IMR-90 (cell line): ENCODE measurements at regions not wholly inside any gene's neighbourhood (a gene's known extent, or its start where the extent isn't known, plus 50 kb on each side); places are given as distances from the start of the nearest gene placed in this dataset.

ENCODE experiments used
- BHLHE40 ChIP-seq: fragments of 150-350 bp; IDR thresholded peaks from 2 replicates; pipeline ENCODE4 v1.6.1; 2016; ENCODE audit warnings: mild to moderate bottlenecking, low read depth, low read length
- CEBPB ChIP-seq: IDR thresholded peaks from 2 replicates; pipeline ENCODE4 v1.6.1; 2012; ENCODE audit warnings: low read depth, low read length, improper control_type of control experiment
- CHD1 ChIP-seq: IDR thresholded peaks from 2 replicates; pipeline ENCODE4 v1.6.1; 2012; ENCODE audit warnings: low read depth, low read length, improper control_type of control experiment
- NFE2L2 ChIP-seq: fragments of 150-350 bp; IDR thresholded peaks from 2 replicates; pipeline ENCODE4 v1.6.1; 2016; ENCODE audit warnings: low read depth, mild to moderate bottlenecking, low read length
- POLR2A ChIP-seq: IDR thresholded peaks from 2 replicates; pipeline ENCODE4 v1.6.1; 2012; ENCODE audit warnings: mild to moderate bottlenecking, low read depth, low read length
- RAD21 ChIP-seq: IDR thresholded peaks from 2 replicates; pipeline ENCODE4 v1.6.1; 2012; ENCODE audit warnings: low read length, improper control_type of control experiment
- RCOR1 ChIP-seq: IDR thresholded peaks from 2 replicates; pipeline ENCODE4 v1.6.1; 2012; ENCODE audit warnings: mild to moderate bottlenecking, low read length, improper control_type of control experiment; ENCODE audit not compliant: insufficient replicate concordance
- RFX5 ChIP-seq: IDR thresholded peaks from 2 replicates; pipeline ENCODE4 v1.8.0; 2012; ENCODE audit warnings: low read depth, mild to moderate bottlenecking, low read length, moderate library complexity
- SMC3 ChIP-seq: fragments of 150-350 bp; IDR thresholded peaks from 2 replicates; pipeline ENCODE4 v1.6.1; 2016; ENCODE audit warnings: low read depth, mild to moderate bottlenecking, antibody characterized with exemption, low read length, moderate library complexity
- TF ChIP-seq, protein P1 (sequence below): conservative IDR thresholded peaks from 2 replicates; pipeline ENCODE4 v1.5.1; 2012; ENCODE audit warnings: mild to moderate bottlenecking, low read depth, low read length, improper control_type of control experiment
- TF ChIP-seq, protein P2 (sequence below): fragments of 150-350 bp; IDR thresholded peaks from 2 replicates; pipeline ENCODE4 v1.6.1; 2017; ENCODE audit warnings: mild to moderate bottlenecking, antibody characterized with exemption, low read length, low read depth

DNA sequence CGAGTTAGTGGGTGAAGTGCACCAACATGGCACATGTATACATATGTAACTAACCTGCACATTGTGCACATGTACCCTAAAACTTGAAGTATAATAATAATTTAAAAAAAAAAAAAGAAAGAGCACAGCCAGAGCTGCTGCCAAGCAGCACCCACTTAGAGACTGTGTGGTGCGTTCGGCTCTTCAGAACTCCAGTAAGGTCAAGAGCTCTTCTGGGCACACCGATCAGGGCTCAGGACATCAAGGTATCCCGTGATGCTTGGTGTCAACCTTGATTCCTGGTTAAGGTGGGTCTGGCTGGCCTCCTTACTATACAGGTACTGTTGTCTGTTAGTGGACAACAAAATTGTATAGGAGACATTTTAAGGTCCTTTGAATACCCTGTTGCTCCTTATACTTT lies 385.7 kb upstream of the AKR1E2 start:
- TF ChIP-seq, protein P1, sequence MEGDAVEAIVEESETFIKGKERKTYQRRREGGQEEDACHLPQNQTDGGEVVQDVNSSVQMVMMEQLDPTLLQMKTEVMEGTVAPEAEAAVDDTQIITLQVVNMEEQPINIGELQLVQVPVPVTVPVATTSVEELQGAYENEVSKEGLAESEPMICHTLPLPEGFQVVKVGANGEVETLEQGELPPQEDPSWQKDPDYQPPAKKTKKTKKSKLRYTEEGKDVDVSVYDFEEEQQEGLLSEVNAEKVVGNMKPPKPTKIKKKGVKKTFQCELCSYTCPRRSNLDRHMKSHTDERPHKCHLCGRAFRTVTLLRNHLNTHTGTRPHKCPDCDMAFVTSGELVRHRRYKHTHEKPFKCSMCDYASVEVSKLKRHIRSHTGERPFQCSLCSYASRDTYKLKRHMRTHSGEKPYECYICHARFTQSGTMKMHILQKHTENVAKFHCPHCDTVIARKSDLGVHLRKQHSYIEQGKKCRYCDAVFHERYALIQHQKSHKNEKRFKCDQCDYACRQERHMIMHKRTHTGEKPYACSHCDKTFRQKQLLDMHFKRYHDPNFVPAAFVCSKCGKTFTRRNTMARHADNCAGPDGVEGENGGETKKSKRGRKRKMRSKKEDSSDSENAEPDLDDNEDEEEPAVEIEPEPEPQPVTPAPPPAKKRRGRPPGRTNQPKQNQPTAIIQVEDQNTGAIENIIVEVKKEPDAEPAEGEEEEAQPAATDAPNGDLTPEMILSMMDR, result no peak
- TF ChIP-seq SMC3 (no peak), POLR2A (no peak), CHD1 (no peak), BHLHE40 (no peak), CEBPB (no peak), RCOR1 (no peak), RAD21 (no peak), RFX5 (no peak), NFE2L2 (no peak)
- TF ChIP-seq, protein P2, sequence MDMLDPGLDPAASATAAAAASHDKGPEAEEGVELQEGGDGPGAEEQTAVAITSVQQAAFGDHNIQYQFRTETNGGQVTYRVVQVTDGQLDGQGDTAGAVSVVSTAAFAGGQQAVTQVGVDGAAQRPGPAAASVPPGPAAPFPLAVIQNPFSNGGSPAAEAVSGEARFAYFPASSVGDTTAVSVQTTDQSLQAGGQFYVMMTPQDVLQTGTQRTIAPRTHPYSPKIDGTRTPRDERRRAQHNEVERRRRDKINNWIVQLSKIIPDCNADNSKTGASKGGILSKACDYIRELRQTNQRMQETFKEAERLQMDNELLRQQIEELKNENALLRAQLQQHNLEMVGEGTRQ, result no peak
